Right lobe of liver (tissue), 6 donors: ENCODE measurements at regions not wholly inside any gene's neighbourhood (a gene's known extent, or its start where the extent isn't known, plus 50 kb on each side); places are given as distances from the start of the nearest gene placed in this dataset.

Source experiments
- ATAC-seq, 4 donors: fragments of 200-7000 bp; cut with Tn5 transposase; one replicate each; pipeline ENCODE4 v1.9.1; 2020; ENCODE audit warnings: mild to moderate bottlenecking in 4 of 4, moderate library complexity in 4 of 4
- DNase-seq, 3 donors: peaks; one replicate each; pipeline ENCODE4 v3.0.0-alpha.2; 2020
- H3K27ac ChIP-seq, 3 donors: fragments of 200-600 bp; one replicate each; pipeline ENCODE4 v1.8.0; 2022
- H3K27me3 ChIP-seq, 2 donors: fragments of 200-600 bp; one replicate each; pipeline ENCODE4 v1.8.0; 2022
- H3K36me3 ChIP-seq, 4 donors: fragments of 200-600 bp; sonication (generic) in 1 of 4; one replicate each; pipeline versions ENCODE4 v1.5.1 to v1.8.0; 2017 to 2022; ENCODE audit warnings: control low read depth in 1 of 4
- H3K4me1 ChIP-seq, 4 donors: fragments of 200-600 bp; sonication (generic) in 1 of 4; one replicate each; pipeline versions ENCODE4 v1.5.1 to v1.8.0; 2017 to 2022; ENCODE audit warnings: control low read depth in 1 of 4
- H3K4me3 ChIP-seq, 3 donors: fragments of 200-600 bp; one replicate each; pipeline ENCODE4 v1.8.0; 2022
- H3K9me3 ChIP-seq, 4 donors: fragments of 200-600 bp; sonication (generic) in 1 of 4; one replicate each; pipeline versions ENCODE4 v1.5.1 to v1.8.0; 2017 to 2022; ENCODE audit warnings: control low read depth in 1 of 4
- CTCF ChIP-seq, 4 donors: fragments of 200-600 bp in 3 of 4; fragments of 450-650 bp in 1 of 4; IDR thresholded peaks; one replicate each; pipeline versions ENCODE4 v1.5.1 to v1.8.0; 2016 to 2022; ENCODE audit warnings: antibody characterized with exemption in 4 of 4, mild to moderate bottlenecking in 2 of 4
- POLR2A ChIP-seq: fragments of 450-650 bp; IDR thresholded peaks from one replicate; pipeline ENCODE4 v1.6.1; 2017; ENCODE audit warnings: antibody characterized with exemption, mild to moderate bottlenecking
- WGBS: methylation state at CpG from one replicate; pipeline ENCODE4 v1.1.6; 2018; ENCODE audit warnings: low coverage, low lambda C conversion rate; ENCODE audit not compliant: insufficient coverage; ENCODE audit errors: missing lambda C conversion rate; 5-methylcytosine and 5-hydroxymethylcytosine counted together
- intact Hi-C, 2 donors: fragments of 100-400 bp; cut with DNase I; formaldehyde crosslinking; loops; one replicate each; pipeline versions ENCODE4 v1.11.2 to v1.14.1; 2022
- donor health status: DM: no; HTN: yes; CAD: no.
- donor health status: DM: no; HTN: no; CAD: no.
- donor health status: DM: no; HTN: no; CAD: no.
- donor health status: DM: no; HTN: yes; CAD: no.
- donor health status: DM: no; HTN: yes; CAD: no.

- ATAC-seq: no peak
Measured at GRCh38 chr7:47198159-47198558, 383.8 kb downstream of the TNS3 start.

GRCh38 chr7:47197486-47197885 is 384.4 kb downstream of the TNS3 start:
- no peak overlapping the region for H3K27ac ChIP-seq
- H3K27me3 ChIP-seq: no peaks in the 10 kb centered on the region
- no peak overlapping the region for H3K4me3 ChIP-seq
- H3K4me1 ChIP-seq: no peaks in the 10 kb centered on the region
- intact Hi-C loops: no loop called here
- no peak for ATAC-seq
- no peak for TF ChIP-seq POLR2A
- TF ChIP-seq CTCF (IDR thresholded peaks at IDR 0.05): no peak
- H3K36me3 ChIP-seq: no peaks in the 10 kb centered on the region
- H3K9me3 ChIP-seq: no peaks in the 10 kb centered on the region
- WGBS: 78% methylated on average over 2 of the region's 2 CpGs
- DNase-seq: no peak

More at GRCh38 chr7:47198159-47198558, 383.8 kb downstream of the TNS3 start:
- no peaks in the 10 kb centered on the region for H3K9me3 ChIP-seq
- no peaks in the 10 kb centered on the region for H3K36me3 ChIP-seq
- TF ChIP-seq CTCF (IDR thresholded peaks at IDR 0.05): no peak
- TF ChIP-seq POLR2A: no peak
- H3K27ac ChIP-seq: no peak overlapping the region
- H3K4me1 ChIP-seq: no peaks in the 10 kb centered on the region
- WGBS: 100% methylated on average over 1 of the region's 1 CpG
- intact Hi-C loops: no loop called here
- H3K27me3 ChIP-seq: no peaks in the 10 kb centered on the region
- no peak overlapping the region for H3K4me3 ChIP-seq
- no peak for DNase-seq

GRCh38 chr7:47196737-47197136 is 385.2 kb downstream of the TNS3 start:
- H3K36me3 ChIP-seq: no peaks in the 10 kb centered on the region
- no peak overlapping the region for H3K4me3 ChIP-seq
- no peaks in the 10 kb centered on the region for H3K27me3 ChIP-seq
- no peaks in the 10 kb centered on the region for H3K9me3 ChIP-seq
- WGBS: 53% methylated on average over 3 of the region's 3 CpGs
- intact Hi-C loops: no loop called here
- ATAC-seq: no peak
- no peak overlapping the region for H3K27ac ChIP-seq
- no peak for TF ChIP-seq POLR2A
- no peak for TF ChIP-seq CTCF (IDR thresholded peaks at IDR 0.05)
- no peaks in the 10 kb centered on the region for H3K4me1 ChIP-seq
- no peak for DNase-seq

GRCh38 chr7:47196106-47196645 is 385.7 kb downstream of the TNS3 start:
- Histone ChIP-seq H3K27me3 (no peaks in the 10 kb centered on the region), H3K27ac (no peak overlapping the region), H3K4me1 (no peaks in the 10 kb centered on the region), H3K9me3 (no peaks in the 10 kb centered on the region), H3K36me3 (no peaks in the 10 kb centered on the region), H3K4me3 (no peak overlapping the region)
- WGBS: 22% methylated on average over 3 of the region's 3 CpGs
- DNase-seq (no peak), ATAC-seq (no peak)
- TF ChIP-seq CTCF (IDR thresholded peaks at IDR 0.05) (no peak), POLR2A (no peak)
- intact Hi-C loops: no loop called here

GRCh38 chr7:47195641-47196040 is 386.3 kb downstream of the TNS3 start:
- DNase-seq (no peak), ATAC-seq (no peak)
- WGBS: 89% methylated on average over 5 of the region's 6 CpGs
- intact Hi-C loops: no loop called here
- Histone ChIP-seq H3K4me3 (no peak overlapping the region), H3K27ac (no peak overlapping the region), H3K36me3 (no peaks in the 10 kb centered on the region), H3K27me3 (no peaks in the 10 kb centered on the region), H3K4me1 (no peaks in the 10 kb centered on the region), H3K9me3 (no peaks in the 10 kb centered on the region)
- TF ChIP-seq CTCF (IDR thresholded peaks at IDR 0.05): peak in 1 of 4 donors; percentile 5
- no peak for TF ChIP-seq POLR2A
